ENCODE measurements at regions not wholly inside any gene's neighbourhood (a gene's known extent, or its start where the extent isn't known, plus 50 kb on each side); places are given as distances from the start of the nearest gene placed in this dataset.

DNA sequence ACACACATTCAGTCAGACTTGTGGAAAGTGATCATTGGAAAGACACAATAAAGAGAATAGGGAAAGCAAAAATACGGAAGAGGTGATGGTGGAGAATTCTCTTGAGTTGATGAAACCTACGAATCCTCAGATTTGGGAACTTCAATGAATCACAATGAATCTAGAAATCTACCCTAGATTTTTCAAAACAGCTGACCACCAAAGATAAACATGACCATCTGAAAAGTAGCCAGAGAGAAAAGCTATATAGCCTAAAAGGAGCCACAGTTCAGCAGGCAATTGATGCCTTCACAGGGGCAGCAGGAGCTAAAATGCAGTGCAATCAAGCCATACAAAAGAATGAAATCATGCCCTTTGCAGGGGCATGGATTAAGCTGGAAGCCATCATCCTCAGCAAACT, 170.6 kb upstream of the RUNX1 start:
- TF ChIP-seq, protein P1, sequence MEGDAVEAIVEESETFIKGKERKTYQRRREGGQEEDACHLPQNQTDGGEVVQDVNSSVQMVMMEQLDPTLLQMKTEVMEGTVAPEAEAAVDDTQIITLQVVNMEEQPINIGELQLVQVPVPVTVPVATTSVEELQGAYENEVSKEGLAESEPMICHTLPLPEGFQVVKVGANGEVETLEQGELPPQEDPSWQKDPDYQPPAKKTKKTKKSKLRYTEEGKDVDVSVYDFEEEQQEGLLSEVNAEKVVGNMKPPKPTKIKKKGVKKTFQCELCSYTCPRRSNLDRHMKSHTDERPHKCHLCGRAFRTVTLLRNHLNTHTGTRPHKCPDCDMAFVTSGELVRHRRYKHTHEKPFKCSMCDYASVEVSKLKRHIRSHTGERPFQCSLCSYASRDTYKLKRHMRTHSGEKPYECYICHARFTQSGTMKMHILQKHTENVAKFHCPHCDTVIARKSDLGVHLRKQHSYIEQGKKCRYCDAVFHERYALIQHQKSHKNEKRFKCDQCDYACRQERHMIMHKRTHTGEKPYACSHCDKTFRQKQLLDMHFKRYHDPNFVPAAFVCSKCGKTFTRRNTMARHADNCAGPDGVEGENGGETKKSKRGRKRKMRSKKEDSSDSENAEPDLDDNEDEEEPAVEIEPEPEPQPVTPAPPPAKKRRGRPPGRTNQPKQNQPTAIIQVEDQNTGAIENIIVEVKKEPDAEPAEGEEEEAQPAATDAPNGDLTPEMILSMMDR (IDR thresholded peaks at IDR 0.05): no peak
- no peak for TF ChIP-seq POLR2A (IDR thresholded peaks at IDR 0.05)

All from suprapubic skin (tissue), 3 donors.